ENCODE measurements at regions not wholly inside any gene's neighbourhood (a gene's known extent, or its start where the extent isn't known, plus 50 kb on each side); places are given as distances from the start of the nearest gene placed in this dataset.
A peak's percentile ranks its signal among the peaks of the same experiment; 100 is the strongest.

DNA sequence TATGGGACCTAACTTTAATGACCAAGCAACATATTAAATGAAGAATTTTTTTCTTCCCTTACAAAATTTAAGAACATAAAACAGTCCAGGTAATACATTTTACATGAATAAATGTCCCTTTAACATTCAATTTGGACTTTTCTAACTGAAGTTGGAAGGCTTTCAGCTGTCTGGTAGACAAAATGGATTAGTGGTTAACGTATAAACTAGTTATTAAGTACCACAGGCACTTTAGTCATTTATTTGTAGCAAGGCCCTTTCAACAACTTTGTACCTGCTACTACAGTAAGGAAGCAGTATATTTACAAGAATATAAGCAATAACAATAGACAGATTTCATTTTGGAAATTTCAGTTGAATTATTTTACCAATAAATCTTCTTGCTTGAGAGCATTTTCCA lies 152.5 kb upstream of the TENT5D start:
- Histone ChIP-seq H3K27me3 (ENCODE audit: control insufficient read depth, insufficient read depth, low read length) (no peaks in the 10 kb centered on the region), H3K4me3 (ENCODE audit: low read depth, low read length) (no peak overlapping the region), H3K36me3 (ENCODE audit: control insufficient read depth, insufficient read depth, low read length) (no peaks in the 10 kb centered on the region)
- no peak for DNase-seq (ENCODE audit: low read depth)
- TF ChIP-seq, protein P1, sequence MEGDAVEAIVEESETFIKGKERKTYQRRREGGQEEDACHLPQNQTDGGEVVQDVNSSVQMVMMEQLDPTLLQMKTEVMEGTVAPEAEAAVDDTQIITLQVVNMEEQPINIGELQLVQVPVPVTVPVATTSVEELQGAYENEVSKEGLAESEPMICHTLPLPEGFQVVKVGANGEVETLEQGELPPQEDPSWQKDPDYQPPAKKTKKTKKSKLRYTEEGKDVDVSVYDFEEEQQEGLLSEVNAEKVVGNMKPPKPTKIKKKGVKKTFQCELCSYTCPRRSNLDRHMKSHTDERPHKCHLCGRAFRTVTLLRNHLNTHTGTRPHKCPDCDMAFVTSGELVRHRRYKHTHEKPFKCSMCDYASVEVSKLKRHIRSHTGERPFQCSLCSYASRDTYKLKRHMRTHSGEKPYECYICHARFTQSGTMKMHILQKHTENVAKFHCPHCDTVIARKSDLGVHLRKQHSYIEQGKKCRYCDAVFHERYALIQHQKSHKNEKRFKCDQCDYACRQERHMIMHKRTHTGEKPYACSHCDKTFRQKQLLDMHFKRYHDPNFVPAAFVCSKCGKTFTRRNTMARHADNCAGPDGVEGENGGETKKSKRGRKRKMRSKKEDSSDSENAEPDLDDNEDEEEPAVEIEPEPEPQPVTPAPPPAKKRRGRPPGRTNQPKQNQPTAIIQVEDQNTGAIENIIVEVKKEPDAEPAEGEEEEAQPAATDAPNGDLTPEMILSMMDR (IDR thresholded peaks at IDR 0.05; ENCODE audit: insufficient read depth, low read length, poor library complexity, severe bottlenecking) = no peak

DNA sequence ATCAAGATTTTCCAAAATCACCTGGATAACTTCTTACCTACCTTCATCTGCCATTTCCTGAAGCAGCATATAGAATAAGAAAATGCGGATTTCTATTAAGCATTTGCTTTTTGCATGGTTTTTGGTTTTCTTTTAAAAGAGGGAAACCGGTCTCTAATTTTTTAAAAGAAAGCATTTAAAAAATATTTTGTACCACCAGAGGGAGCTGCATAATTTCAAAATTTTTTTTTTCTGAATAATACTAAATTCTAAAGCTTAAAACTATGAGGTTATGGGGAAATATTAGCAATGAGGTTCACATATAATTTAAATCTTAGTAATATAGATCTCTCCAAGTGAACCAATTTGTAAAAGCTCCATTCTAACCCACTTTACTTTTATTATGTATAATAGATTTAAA lies 137.7 kb upstream of the TENT5D start:
- H3K36me3 ChIP-seq (ENCODE audit: control insufficient read depth, insufficient read depth, low read length) = no peaks in the 10 kb centered on the region
- no peak for DNase-seq (ENCODE audit: low read depth)

DNA sequence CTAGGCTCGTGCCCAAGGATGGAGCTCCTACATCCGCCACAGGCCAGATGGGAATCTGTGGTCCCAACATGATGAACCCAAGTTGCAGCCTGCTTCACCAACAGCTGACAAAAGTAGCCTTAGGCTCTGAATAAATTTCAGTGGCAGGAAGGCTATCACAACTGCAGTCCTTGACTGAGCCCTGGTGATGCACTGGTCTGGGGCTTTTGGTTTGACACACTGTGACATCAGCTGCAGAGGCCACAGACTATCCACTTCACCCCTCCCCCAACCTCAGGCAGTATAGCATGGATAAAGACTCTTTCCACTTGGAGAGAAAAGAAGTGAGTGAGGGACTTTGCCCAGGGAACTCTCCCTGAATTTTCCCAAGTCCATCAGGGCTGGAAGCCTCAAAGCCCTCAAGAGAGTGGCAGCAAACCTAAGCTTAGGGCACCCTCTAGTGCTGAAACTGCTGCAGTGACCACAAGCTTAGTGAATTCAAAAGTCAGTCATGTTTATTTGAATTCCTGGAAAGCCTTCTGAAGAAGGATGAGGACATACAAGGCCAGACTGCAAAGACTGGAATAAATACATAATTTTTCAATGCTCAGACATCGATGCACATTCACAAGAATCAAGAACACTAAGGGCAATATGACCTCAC lies 135.0 kb upstream of the TENT5D start:
- no peaks in the 10 kb centered on the region for H3K27me3 ChIP-seq (ENCODE audit: control insufficient read depth, insufficient read depth, low read length)
- DNase-seq (ENCODE audit: low read depth) = no peak

More for the DNA sequence above, 137.7 kb upstream of the TENT5D start:
- no peaks in the 10 kb centered on the region for H3K27me3 ChIP-seq (ENCODE audit: control insufficient read depth, insufficient read depth, low read length)
- no peak overlapping the region for H3K4me3 ChIP-seq (ENCODE audit: low read depth, low read length)
- TF ChIP-seq, protein P1 (IDR thresholded peaks at IDR 0.05; ENCODE audit: insufficient read depth, low read length, poor library complexity, severe bottlenecking) = no peak

DNA sequence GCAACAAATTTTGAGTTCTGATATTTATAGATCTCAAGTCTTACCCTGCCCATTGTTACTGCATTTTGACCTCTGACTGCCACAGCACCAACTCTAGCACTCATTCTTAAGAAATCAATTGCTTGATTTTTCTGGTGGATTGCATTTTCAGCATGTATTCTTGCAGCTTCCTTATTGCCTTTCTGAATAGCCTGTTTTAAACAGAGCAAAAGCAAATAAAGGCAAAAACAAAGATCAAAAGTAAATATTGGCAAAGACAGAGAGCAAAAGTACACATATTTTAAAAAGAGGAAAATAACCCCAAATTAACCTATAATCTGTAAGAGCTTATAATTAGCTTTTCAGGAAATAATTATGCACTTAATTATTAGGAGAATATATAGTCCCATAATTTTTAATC lies 129.4 kb upstream of the TENT5D start:
- Histone ChIP-seq H3K36me3 (ENCODE audit: control insufficient read depth, insufficient read depth, low read length) (no peaks in the 10 kb centered on the region), H3K4me3 (ENCODE audit: low read depth, low read length) (no peak overlapping the region), H3K27me3 (ENCODE audit: control insufficient read depth, insufficient read depth, low read length) (no peaks in the 10 kb centered on the region)
- no peak for DNase-seq (ENCODE audit: low read depth)
- TF ChIP-seq, protein P1 (IDR thresholded peaks at IDR 0.05; ENCODE audit: insufficient read depth, low read length, poor library complexity, severe bottlenecking) = no peak

More for the DNA sequence above, 135.0 kb upstream of the TENT5D start:
- Histone ChIP-seq H3K4me3 (ENCODE audit: low read depth, low read length) (no peak overlapping the region), H3K36me3 (ENCODE audit: control insufficient read depth, insufficient read depth, low read length) (no peaks in the 10 kb centered on the region)
- TF ChIP-seq, protein P1 (IDR thresholded peaks at IDR 0.05; ENCODE audit: insufficient read depth, low read length, poor library complexity, severe bottlenecking) = peak; percentile 67

DNA sequence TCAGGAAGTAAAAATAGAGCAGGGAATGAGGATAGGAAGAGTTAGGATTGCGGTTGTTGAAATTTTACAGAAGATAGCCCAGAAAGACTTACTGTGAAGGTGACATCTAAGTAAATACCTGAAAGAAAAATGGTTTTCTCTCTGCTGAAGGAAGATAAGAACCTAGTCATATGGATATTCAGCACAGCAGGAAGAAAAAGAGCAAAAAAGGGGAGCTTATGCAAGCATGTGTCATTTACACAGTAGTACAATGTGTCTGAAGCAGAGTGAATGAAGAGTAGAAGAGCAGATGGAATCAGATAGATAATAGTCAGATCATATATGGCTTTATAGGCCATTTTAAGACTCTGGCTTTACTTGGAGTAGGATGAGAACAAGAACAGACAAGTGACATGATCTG lies 126.9 kb upstream of the TENT5D start:
- H3K27me3 ChIP-seq (ENCODE audit: control insufficient read depth, insufficient read depth, low read length) = no peaks in the 10 kb centered on the region
- TF ChIP-seq, protein P1 (IDR thresholded peaks at IDR 0.05; ENCODE audit: insufficient read depth, low read length, poor library complexity, severe bottlenecking) = no peak
- no peak overlapping the region for H3K4me3 ChIP-seq (ENCODE audit: low read depth, low read length)
- no peak for DNase-seq (ENCODE audit: low read depth)
- H3K36me3 ChIP-seq (ENCODE audit: control insufficient read depth, insufficient read depth, low read length) = no peaks in the 10 kb centered on the region

DNA sequence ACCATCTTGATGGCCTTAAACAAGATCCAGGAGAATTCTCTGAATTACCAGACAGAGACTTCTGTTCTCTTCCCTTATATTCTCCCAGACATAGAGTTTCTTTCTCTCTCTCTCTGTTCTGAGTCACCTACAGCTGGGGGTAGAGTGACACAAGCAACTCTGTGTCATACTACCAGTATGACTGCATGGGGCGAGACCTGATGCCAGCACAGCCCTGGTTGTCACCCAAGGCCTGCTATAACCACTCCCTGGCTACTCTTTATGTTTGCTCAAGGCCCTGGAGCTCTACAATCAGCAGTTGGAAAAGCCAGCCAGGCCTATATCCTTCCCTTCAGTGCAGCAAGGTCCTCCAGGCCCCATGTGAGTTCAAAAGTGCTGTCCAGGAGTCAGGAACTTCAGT lies 114.2 kb upstream of the TENT5D start:
- TF ChIP-seq, protein P1 (IDR thresholded peaks at IDR 0.05; ENCODE audit: insufficient read depth, low read length, poor library complexity, severe bottlenecking) = no peak
- Histone ChIP-seq H3K27me3 (ENCODE audit: control insufficient read depth, insufficient read depth, low read length) (no peaks in the 10 kb centered on the region), H3K36me3 (ENCODE audit: control insufficient read depth, insufficient read depth, low read length) (no peaks in the 10 kb centered on the region), H3K4me3 (ENCODE audit: low read depth, low read length) (no peak overlapping the region)
- DNase-seq (ENCODE audit: low read depth) = no peak

All from kidney epithelial cell (primary cell).